ENCODE measurements at regions not wholly inside any gene's neighbourhood (a gene's known extent, or its start where the extent isn't known, plus 50 kb on each side); places are given as distances from the start of the nearest gene placed in this dataset.

- H2BK15ac ChIP-seq (ENCODE audit: low read depth, low read length) = no peak overlapping the region
- Mint-ChIP-seq H3K9me3 (no peaks in the 10 kb centered on the region; a peak in 1 of 5 replicates), H3K4me3 (no peak overlapping the region), H3K4me1 (peaks cover 11 to 14% of the 10 kb centered on the region in 2 experiments), H3K27me3 (ENCODE audit: low read depth) (no peaks in the 10 kb centered on the region), H3K36me3 (ENCODE audit: insufficient read depth in 1 of 3, low read depth in 3 of 3) (no peaks in the 10 kb centered on the region), H3K27ac (no peak overlapping the region)
- no peaks in the 10 kb centered on the region for H3K27me3 ChIP-seq (ENCODE audit: insufficient read depth, low read length)
- H3K23me2 ChIP-seq (ENCODE audit: insufficient read length, low read depth, low read length, poor library complexity, severe bottlenecking) = no peaks in the 10 kb centered on the region
- no peak for TF ChIP-seq CTCF (conservative IDR thresholded peaks at IDR 0.05)
- no peaks in the 10 kb centered on the region for H3K9me3 ChIP-seq (ENCODE audit: control insufficient read depth, low read depth, low read length)
- H2BK120ac ChIP-seq (ENCODE audit: low read depth, low read length, poor library complexity, severe bottlenecking) = no peak overlapping the region
- H3K79me2 ChIP-seq (ENCODE audit: insufficient read depth, low read length) = no peaks in the 10 kb centered on the region
- H4K20me1 ChIP-seq (ENCODE audit: control insufficient read depth, insufficient read depth, insufficient read length) = no peaks in the 10 kb centered on the region
- no peak overlapping the region for H2AK5ac ChIP-seq (ENCODE audit: insufficient read length, low read length)
- H4K5ac ChIP-seq (ENCODE audit: insufficient read length, low read depth, low read length) = no peak overlapping the region
- H3K23ac ChIP-seq (ENCODE audit: insufficient read length, low read depth, low read length) = no peak overlapping the region
- H3K4ac ChIP-seq (ENCODE audit: low read depth, low read length) = no peak overlapping the region
- H3T11ph ChIP-seq (ENCODE audit: low read length) = no peak overlapping the region
- no peak overlapping the region for H3K18ac ChIP-seq (ENCODE audit: insufficient read length, low read depth, low read length)
- DNase-seq = no peak
- no peak overlapping the region for H2AFZ ChIP-seq (ENCODE audit: low read length)
- H3K14ac ChIP-seq (ENCODE audit: insufficient read depth, low read length) = no peak overlapping the region
- H3K4me1 ChIP-seq (ENCODE audit: insufficient read depth, low read length) = peaks cover 2% of the 10 kb centered on the region; the same call in 1 of the 2 replicates
- no peak overlapping the region for H3K4me2 ChIP-seq (ENCODE audit: insufficient read depth, insufficient read length, low read length)
- no peaks in the 10 kb centered on the region for H3K79me1 ChIP-seq (ENCODE audit: insufficient read depth, low read depth, low read length, poor library complexity, severe bottlenecking)
- no peak overlapping the region for H2BK20ac ChIP-seq (ENCODE audit: low read depth, low read length, poor library complexity, severe bottlenecking)
- H4K8ac ChIP-seq (replicated peaks; ENCODE audit: insufficient read length, low read depth, low read length) = no peak overlapping the region
- H3K56ac ChIP-seq (ENCODE audit: insufficient read length, low read depth, low read length) = no peak overlapping the region
- WGBS (ENCODE audit: extremely low coverage, insufficient read length, low lambda C conversion rate) = no CpG with 5 or more reads among the region's 2 CpGs
- H3K27ac ChIP-seq (ENCODE audit: insufficient read length, low read depth, low read length) = no peak overlapping the region
- no peak overlapping the region for H4K91ac ChIP-seq (ENCODE audit: insufficient read length, low read depth, low read length)
- no peak overlapping the region for H2BK5ac ChIP-seq (ENCODE audit: insufficient read length, low read length)
- H3K9ac ChIP-seq (ENCODE audit: extremely low read depth, insufficient read length, low read length) = no peak overlapping the region
- no peak overlapping the region for H2BK12ac ChIP-seq (ENCODE audit: insufficient read length, low read depth, low read length)
Observed at GRCh38 chr9:75299324-75299723, 211.0 kb downstream of the OSTF1 start.

Data from H9 (cell line).